IPS DF 4.7 (cell line): ENCODE measurements at regions not wholly inside any gene's neighbourhood (a gene's known extent, or its start where the extent isn't known, plus 50 kb on each side); places are given as distances from the start of the nearest gene placed in this dataset.

Experiments
- DNase-seq: peaks from one replicate; pipeline ENCODE4 v3.0.0-alpha.2; 2013; ENCODE audit warnings: low spot score; ENCODE audit errors: extremely low read depth

- no peak for DNase-seq
Measured at GRCh38 chr3:31220431-31220830, 312.3 kb upstream of the STT3B start.

- no peak for DNase-seq
Measured at GRCh38 chr3:31223278-31223677, 309.4 kb upstream of the STT3B start.

GRCh38 chr3:31224936-31225335 lies 307.8 kb upstream of the STT3B start:
- no peak for DNase-seq

- DNase-seq, result no peak
Measured at GRCh38 chr3:31225923-31226322, 306.8 kb upstream of the STT3B start.

GRCh38 chr3:31226346-31226745 lies 306.4 kb upstream of the STT3B start:
- DNase-seq, result no peak

GRCh38 chr3:31227131-31227562 lies 305.6 kb upstream of the STT3B start:
- DNase-seq, result no peak

GRCh38 chr3:31230425-31231223 lies 302.1 kb upstream of the STT3B start:
- DNase-seq, result no peak

- no peak for DNase-seq
Measured at GRCh38 chr3:31232055-31233025, 300.4 kb upstream of the STT3B start.

GRCh38 chr3:31234145-31234544 lies 298.6 kb upstream of the STT3B start:
- no peak for DNase-seq

- DNase-seq, result no peak
Measured at GRCh38 chr3:31235062-31235700, 297.5 kb upstream of the STT3B start.

- no peak for DNase-seq
Measured at GRCh38 chr3:31237887-31238286, 294.8 kb upstream of the STT3B start.

GRCh38 chr3:31240013-31240412 lies 292.7 kb upstream of the STT3B start:
- DNase-seq, result no peak

GRCh38 chr3:31240466-31240865 lies 292.3 kb upstream of the STT3B start:
- no peak for DNase-seq

GRCh38 chr3:31240874-31241273 lies 291.9 kb upstream of the STT3B start:
- no peak for DNase-seq

GRCh38 chr3:31241533-31241932 lies 291.2 kb upstream of the STT3B start:
- no peak for DNase-seq

- no peak for DNase-seq
Measured at GRCh38 chr3:31242026-31242960, 290.4 kb upstream of the STT3B start.

GRCh38 chr3:31244929-31245817 lies 287.6 kb upstream of the STT3B start:
- no peak for DNase-seq

- no peak for DNase-seq
Measured at GRCh38 chr3:31246293-31247062, 286.2 kb upstream of the STT3B start.

GRCh38 chr3:31247063-31247447 lies 285.7 kb upstream of the STT3B start:
- DNase-seq, result no peak
